ENCODE measurements at regions not wholly inside any gene's neighbourhood (a gene's known extent, or its start where the extent isn't known, plus 50 kb on each side); places are given as distances from the start of the nearest gene placed in this dataset.
A peak's percentile ranks its signal among the peaks of the same experiment; 100 is the strongest.

DNA sequence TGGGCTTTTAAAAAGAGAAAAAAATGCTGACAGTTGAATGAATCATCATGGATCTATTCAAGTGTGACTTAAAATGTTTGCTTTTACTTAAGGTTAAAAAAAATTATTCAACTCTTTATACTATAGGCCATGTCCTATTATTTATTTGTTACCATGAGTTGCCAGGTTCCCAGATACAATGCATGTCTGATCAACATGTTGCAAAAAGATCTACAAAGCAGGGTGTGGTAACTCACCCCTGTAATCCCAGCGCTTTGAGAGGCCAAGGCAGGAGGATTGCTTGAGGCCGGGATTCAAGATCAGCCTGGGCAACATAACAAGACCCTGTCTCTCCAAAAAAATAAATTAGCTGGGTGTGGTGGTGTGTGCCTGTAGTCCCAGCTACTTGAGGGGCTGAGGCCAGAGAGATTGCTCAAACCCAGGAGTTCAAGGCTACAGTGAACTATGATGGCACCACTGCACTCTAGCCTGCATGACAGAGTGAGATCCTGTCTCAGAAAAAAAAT lies 460.8 kb downstream of the BCAT1 start:
- Histone ChIP-seq H3K36me3 (no peaks in the 10 kb centered on the region), H3K27ac (peak overlapping the region; percentile 13 to 19), H3K4me1 (peaks cover 0 to 18% of the 10 kb centered on the region in 2 donors), H3K4me3 (no peak overlapping the region), H3K9me3 (no peaks in the 10 kb centered on the region), H3K27me3 (no peaks in the 10 kb centered on the region)
- DNase-seq (ENCODE audit: low spot score in 2 of 2) = no peak
- intact Hi-C loops (cut with DNase I) = loop anchor here (5.0 kb wide), 1 partner anchor 61 kb away; no protein-coding TSS in a partner anchor
- TF ChIP-seq, protein P1, sequence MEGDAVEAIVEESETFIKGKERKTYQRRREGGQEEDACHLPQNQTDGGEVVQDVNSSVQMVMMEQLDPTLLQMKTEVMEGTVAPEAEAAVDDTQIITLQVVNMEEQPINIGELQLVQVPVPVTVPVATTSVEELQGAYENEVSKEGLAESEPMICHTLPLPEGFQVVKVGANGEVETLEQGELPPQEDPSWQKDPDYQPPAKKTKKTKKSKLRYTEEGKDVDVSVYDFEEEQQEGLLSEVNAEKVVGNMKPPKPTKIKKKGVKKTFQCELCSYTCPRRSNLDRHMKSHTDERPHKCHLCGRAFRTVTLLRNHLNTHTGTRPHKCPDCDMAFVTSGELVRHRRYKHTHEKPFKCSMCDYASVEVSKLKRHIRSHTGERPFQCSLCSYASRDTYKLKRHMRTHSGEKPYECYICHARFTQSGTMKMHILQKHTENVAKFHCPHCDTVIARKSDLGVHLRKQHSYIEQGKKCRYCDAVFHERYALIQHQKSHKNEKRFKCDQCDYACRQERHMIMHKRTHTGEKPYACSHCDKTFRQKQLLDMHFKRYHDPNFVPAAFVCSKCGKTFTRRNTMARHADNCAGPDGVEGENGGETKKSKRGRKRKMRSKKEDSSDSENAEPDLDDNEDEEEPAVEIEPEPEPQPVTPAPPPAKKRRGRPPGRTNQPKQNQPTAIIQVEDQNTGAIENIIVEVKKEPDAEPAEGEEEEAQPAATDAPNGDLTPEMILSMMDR (IDR thresholded peaks at IDR 0.05) = no peak

DNA sequence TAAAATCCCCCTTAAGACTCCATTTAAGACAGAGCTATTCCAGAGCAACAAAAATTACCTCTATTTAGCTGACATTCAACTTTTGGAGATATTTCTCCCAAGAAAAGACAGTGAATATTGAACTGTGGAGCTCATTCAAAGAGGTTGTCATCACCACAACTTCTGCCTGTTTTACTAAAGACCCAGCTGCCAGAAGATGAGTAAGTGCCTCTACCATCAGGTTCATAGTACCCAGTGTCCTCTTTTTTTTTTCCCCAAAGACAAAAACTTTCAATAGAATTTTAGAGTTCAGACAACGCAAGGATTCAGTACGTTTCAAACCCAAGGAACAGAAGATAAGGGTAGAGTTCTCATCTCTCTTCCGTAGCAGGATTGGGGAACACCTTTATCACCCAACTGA lies 461.3 kb downstream of the BCAT1 start:
- TF ChIP-seq, protein P1 (IDR thresholded peaks at IDR 0.05) = no peak
- intact Hi-C loops (cut with DNase I) = loop anchor here (5.0 kb wide), 1 partner anchor 60 kb away; no protein-coding TSS in a partner anchor
- H3K4me3 ChIP-seq = no peak overlapping the region
- DNase-seq (ENCODE audit: low spot score in 2 of 2) = no peak
- H3K27ac ChIP-seq = peak overlapping the region in 1 of 2 donors; percentile 19
- H3K36me3 ChIP-seq = no peaks in the 10 kb centered on the region
- H3K9me3 ChIP-seq = no peaks in the 10 kb centered on the region
- H3K27me3 ChIP-seq = no peaks in the 10 kb centered on the region
- peaks cover 0 to 18% of the 10 kb centered on the region in 2 donors for H3K4me1 ChIP-seq

DNA sequence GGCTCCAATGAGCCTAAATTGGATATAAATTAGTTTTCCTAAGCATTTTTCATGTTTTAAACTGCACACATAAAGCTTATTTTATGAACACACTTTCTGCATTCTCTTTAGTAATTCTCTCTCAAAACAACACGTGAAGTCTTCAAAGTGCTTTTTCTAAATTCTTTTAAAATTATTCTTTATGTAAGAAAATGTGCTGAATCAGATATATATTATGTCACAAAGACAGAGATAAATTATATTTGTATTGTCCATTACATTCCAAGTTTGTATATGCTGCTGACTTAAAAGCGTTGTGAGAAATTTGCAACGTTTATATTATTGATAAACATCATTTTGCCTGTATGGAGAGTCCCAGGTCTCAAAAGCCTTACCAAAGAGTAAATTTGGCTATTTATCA lies 465.2 kb downstream of the BCAT1 start:
- no peak for DNase-seq (ENCODE audit: low spot score in 2 of 2)
- no peaks in the 10 kb centered on the region for H3K27me3 ChIP-seq
- H3K27ac ChIP-seq = no peak overlapping the region
- intact Hi-C loops (cut with DNase I) = no loop called here
- no peaks in the 10 kb centered on the region for H3K36me3 ChIP-seq
- H3K9me3 ChIP-seq = no peaks in the 10 kb centered on the region
- peaks cover 0 to 5% of the 10 kb centered on the region in 2 donors for H3K4me1 ChIP-seq
- no peak overlapping the region for H3K4me3 ChIP-seq
- TF ChIP-seq, protein P1 (IDR thresholded peaks at IDR 0.05) = no peak

DNA sequence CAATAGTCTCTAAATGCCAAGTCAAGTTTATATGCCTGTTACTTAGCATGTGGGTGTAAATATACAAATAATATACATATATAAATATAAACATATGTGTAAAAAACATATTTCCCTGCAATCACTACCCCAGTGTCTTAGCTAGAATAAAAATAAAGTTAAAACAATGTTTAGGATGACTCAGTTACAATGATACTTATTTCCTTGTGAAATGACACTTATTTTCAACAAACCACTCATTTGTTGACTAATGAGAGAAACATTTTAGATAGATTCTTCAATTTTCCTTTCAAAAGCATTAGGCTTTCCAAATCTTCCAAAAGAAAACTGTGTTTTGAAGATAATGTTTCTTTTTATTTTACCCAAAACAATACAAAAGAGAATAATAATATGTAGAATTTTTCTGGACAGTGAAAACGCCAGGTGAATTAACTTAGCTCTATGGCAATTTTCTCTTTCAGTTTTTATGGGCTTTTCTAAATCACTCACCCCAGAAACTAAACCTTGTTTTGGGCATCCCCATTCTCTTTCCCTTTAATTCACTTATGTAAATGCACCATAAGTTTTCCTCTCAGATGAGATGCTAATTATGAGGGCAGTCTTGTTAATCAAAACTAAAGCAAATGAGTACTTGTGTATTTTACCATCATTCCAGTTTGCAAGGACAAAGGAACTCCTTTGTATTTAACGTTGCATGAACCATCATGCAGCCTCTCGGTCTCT lies 465.9 kb downstream of the BCAT1 start:
- TF ChIP-seq, protein P1 (IDR thresholded peaks at IDR 0.05) = no peak
- Histone ChIP-seq H3K4me1 (peaks cover 0 to 3% of the 10 kb centered on the region in 2 donors), H3K27ac (no peak overlapping the region), H3K4me3 (no peak overlapping the region), H3K36me3 (no peaks in the 10 kb centered on the region), H3K9me3 (no peaks in the 10 kb centered on the region), H3K27me3 (no peaks in the 10 kb centered on the region)
- intact Hi-C loops (cut with DNase I) = no loop called here
- no peak for DNase-seq (ENCODE audit: low spot score in 2 of 2)

DNA sequence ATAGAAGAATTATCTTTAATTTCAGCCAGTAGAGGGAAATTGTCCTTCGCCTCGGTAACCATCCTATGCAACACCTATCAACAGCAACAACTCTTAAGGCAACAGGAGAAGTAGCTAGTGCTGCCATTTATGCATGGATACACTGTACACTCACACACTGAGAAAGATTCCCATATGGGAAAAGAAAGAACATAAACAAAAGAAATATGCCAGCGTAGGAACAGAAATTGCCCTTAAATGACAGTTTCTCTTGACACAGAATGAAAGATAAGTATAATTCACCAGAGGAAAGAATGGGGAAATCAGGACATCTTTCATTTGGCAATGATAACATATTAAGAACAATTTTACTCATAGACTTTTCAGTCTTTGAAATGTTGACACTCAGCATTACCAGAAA lies 466.9 kb downstream of the BCAT1 start:
- TF ChIP-seq, protein P1 (IDR thresholded peaks at IDR 0.05) = no peak
- Histone ChIP-seq H3K4me1 (no peaks in the 10 kb centered on the region), H3K9me3 (no peaks in the 10 kb centered on the region), H3K4me3 (no peak overlapping the region), H3K27me3 (no peaks in the 10 kb centered on the region), H3K36me3 (no peaks in the 10 kb centered on the region), H3K27ac (no peak overlapping the region)
- no peak for DNase-seq (ENCODE audit: low spot score in 2 of 2)
- intact Hi-C loops (cut with DNase I) = no loop called here

Measured in ascending aorta (tissue), 2 donors.